ENCODE measurements at regions not wholly inside any gene's neighbourhood (a gene's known extent, or its start where the extent isn't known, plus 50 kb on each side); places are given as distances from the start of the nearest gene placed in this dataset.
A peak's percentile ranks its signal among the peaks of the same experiment; 100 is the strongest.
"Not testable (repeated sequence)": the region's sequence is repeated elsewhere in the genome, so short reads cannot be mapped to it uniquely, and the experiment has no call there.

- peak; percentile 90 for DNase-seq
Measured at GRCh38 chr1:29621826-29622435, 385.6 kb downstream of the PTPRU start.

GRCh38 chr1:29620631-29621030, 384.3 kb downstream of the PTPRU start:
- DNase-seq: no peak

GRCh38 chr1:29607236-29607635, 370.9 kb downstream of the PTPRU start:
- DNase-seq: no peak

GRCh38 chr1:29604796-29605195, 368.5 kb downstream of the PTPRU start:
- not testable (repeated sequence) for DNase-seq

- DNase-seq: no peak
Measured at GRCh38 chr1:29603622-29604021, 367.3 kb downstream of the PTPRU start.

GRCh38 chr1:29602203-29602602, 365.9 kb downstream of the PTPRU start:
- no peak for DNase-seq

- no peak for DNase-seq
Measured at GRCh38 chr1:29601021-29601420, 364.7 kb downstream of the PTPRU start.

GRCh38 chr1:29599826-29600225, 363.5 kb downstream of the PTPRU start:
- no peak for DNase-seq

GRCh38 chr1:29599071-29599470, 362.7 kb downstream of the PTPRU start:
- DNase-seq: no peak

- no peak for DNase-seq
Measured at GRCh38 chr1:29597861-29598260, 361.5 kb downstream of the PTPRU start.

- no peak for DNase-seq
Measured at GRCh38 chr1:29593601-29594382, 357.5 kb downstream of the PTPRU start.

- no peak for DNase-seq
Measured at GRCh38 chr1:29592731-29593130, 356.4 kb downstream of the PTPRU start.

GRCh38 chr1:29592261-29592615, 355.9 kb downstream of the PTPRU start:
- DNase-seq: no peak

- DNase-seq: no peak
Measured at GRCh38 chr1:29591601-29592260, 355.4 kb downstream of the PTPRU start.

- no peak for DNase-seq
Measured at GRCh38 chr1:29590583-29591565, 354.6 kb downstream of the PTPRU start.

GRCh38 chr1:29589716-29590115, 353.4 kb downstream of the PTPRU start:
- DNase-seq: not testable (repeated sequence)

GRCh38 chr1:29586991-29587745, 350.8 kb downstream of the PTPRU start:
- no peak for DNase-seq

GRCh38 chr1:29586215-29586614, 349.9 kb downstream of the PTPRU start:
- DNase-seq: no peak

GRCh38 chr1:29585656-29586055, 349.3 kb downstream of the PTPRU start:
- DNase-seq: no peak

GRCh38 chr1:29585201-29585600, 348.9 kb downstream of the PTPRU start:
- DNase-seq: no peak

GRCh38 chr1:29584776-29585175, 348.5 kb downstream of the PTPRU start:
- DNase-seq: no peak

GRCh38 chr1:29584362-29584761, 348.0 kb downstream of the PTPRU start:
- DNase-seq: no peak
